D341Med (cell line): ENCODE measurements at regions not wholly inside any gene's neighbourhood (a gene's known extent, or its start where the extent isn't known, plus 50 kb on each side); places are given as distances from the start of the nearest gene placed in this dataset.
"Not testable (repeated sequence)": the region's sequence is repeated elsewhere in the genome, so short reads cannot be mapped to it uniquely, and the experiment has no call there.

Experiments used
- DNase-seq: peaks from one replicate; pipeline ENCODE4 v3.0.0; 2012; ENCODE audit warnings: low spot score

DNA sequence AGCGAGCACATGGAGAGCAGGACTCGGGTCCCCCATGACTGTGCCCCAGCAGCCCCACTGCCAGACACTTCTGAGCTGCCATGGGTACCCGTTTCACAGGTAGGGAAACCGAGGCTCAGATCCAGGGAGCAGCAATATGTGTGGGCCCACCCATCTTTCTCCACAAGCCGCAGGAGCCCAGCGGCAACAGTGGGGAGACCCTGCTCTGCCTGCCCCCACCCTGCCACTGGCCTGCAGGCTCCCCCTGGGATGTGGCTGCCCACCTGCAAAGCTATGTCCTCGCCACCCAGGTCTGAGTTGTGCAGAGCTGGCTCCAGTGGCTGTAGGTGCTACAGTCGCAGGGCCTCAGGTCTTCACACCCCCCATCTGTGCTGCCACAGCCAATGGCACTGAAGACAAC lies 50.6 kb upstream of the C1QTNF9B start:
- no peak for DNase-seq

- DNase-seq, result no peak
Observed at GRCh38 chr13:23949200-23949599, 51.9 kb upstream of the C1QTNF9B start.

DNA sequence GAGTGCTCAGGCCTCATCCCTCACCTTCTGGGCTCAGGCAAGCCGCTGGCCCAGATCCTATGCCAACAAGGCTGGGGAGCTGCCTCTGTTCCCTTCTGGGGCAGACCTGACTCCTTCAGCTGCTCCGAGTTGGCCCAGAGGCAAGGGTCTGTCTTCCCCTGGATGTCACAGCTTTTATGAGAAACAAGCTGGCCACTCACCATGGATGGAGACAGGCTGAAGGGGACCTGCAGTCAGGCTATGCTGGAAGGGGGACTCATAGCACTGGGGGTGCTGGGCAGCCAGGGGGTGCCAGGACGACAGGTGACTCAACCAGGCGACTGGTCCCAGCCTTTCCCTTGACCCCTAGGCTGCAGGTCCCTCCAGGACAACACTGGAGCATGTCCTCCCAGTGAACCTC lies 52.4 kb upstream of the C1QTNF9B start:
- no peak for DNase-seq

GRCh38 chr13:23950736-23951510 lies 53.6 kb upstream of the C1QTNF9B start:
- no peak for DNase-seq

DNA sequence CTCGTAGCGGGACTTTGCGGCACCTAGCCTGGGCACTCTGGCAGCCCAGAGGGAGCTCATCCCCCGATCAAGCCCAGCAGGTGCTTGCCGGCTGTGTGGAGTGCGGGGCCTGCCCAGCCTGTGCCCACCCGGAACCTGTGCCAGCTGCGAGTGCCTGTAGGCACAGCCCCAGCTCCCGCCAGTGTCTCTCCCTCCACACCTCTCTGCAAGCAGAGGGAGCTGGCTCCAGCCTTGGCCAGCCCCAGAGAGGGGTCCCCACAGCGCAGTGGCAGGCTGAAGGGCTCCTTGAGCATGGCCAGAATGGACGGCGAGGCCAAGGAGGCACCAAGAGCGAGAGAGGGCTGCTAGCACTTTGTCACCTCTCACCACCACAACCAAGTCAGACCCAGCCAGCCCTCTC lies 55.5 kb upstream of the C1QTNF9B start:
- DNase-seq, result no peak

GRCh38 chr13:23953860-23954512 lies 56.7 kb upstream of the C1QTNF9B start:
- no peak for DNase-seq

DNA sequence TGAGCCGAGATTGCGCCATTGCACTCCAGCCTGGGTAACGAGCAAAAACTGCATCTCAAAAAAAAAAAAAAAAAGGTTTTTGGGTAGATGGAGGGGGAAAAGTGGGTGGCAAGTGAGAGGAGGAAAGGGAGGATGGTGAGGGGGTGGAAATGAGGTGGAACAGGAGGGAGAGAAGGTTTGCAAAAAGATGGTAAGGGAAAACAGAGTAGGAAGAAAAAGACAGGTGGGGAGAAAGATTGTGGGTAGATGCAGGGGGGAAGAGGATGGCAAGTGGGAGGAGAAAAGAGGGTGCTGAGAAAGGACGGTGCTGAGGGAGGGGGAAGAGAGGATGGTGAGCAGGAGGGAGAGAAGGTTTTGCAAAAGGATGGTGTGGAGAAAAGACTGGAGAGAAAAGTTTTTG lies 57.8 kb upstream of the C1QTNF9B start:
- DNase-seq, result no peak

DNA sequence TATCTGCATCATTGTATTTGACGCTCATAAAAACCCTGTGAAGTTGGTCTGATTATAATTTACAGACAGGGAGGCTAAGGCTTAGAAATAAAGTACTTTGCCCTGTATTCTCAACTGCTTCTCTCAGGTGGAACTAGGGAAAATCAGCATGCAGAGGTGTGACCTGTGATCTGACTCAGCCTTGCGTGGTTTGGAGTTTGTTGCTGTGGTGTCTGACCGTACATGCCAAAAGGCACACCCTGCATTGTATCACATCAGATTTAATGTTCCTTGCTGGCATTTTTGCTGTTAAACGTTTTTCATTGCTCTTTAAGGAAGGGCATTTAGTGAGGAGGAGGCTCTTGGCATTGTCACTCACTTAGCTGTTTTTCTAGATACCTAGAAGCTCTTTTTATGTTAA lies 58.8 kb upstream of the C1QTNF9B start:
- no peak for DNase-seq

- peak; percentile 21 for DNase-seq
Observed at GRCh38 chr13:23957981-23958380, 60.7 kb upstream of the C1QTNF9B start.

- no peak for DNase-seq
Observed at GRCh38 chr13:23959231-23959862, 62.0 kb upstream of the C1QTNF9B start.

GRCh38 chr13:23960566-23961156 lies 63.4 kb upstream of the C1QTNF9B start:
- DNase-seq, result peak; percentile 37

DNA sequence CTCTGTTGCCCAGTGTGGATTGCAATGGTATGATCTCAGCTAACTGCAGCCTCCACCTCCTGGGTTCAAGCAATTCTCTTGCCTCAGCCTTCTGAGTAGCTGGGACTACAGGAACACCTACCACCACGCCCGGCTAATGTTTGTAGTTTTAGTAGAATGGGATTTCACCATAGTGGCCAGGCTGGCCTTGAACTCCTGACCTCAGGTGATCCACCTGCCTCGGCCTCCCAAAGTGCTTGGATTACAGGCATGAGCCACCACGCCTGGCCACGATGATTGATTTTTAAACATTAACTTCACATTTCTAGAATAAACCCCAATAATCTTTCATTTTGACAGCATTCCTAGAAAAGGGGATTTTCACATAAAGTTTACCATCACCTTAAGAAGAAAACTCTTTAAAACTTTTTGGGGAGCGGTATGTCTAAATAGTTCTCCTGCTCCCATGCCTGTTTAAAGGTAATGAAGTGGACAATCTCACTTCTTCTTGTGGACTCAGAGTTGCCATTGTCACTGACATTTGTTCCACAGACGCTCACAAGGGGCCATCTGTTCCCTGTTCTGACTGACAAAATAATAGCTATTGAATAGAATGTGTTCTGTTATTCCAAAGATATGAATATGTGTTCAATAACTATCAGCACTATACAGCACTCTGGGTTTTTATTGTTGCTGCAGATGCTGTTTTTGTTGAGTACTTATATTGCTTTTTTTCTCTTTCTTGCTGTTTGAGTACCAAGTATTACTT lies 66.1 kb upstream of the C1QTNF9B start:
- no peak for DNase-seq

DNA sequence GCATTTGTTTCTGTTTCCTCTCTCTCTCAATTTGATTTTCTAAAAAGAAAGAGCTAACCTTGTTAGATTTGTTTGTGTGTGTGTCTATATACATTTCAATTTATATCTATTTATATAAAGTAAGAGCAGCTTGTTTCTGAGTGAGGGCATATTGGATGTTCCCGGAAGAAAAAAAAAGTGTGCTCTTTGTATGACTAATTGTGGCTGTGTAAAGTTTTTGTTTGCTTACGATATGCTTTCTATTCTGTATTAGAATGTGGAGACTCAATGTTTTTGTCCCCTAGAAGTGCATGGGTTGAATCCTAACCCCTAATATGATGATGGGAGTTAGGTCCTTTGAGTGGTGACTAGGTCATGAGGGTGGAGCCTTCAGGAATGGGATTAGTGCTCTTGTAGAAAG lies 66.6 kb upstream of the C1QTNF9B start:
- no peak for DNase-seq

DNA sequence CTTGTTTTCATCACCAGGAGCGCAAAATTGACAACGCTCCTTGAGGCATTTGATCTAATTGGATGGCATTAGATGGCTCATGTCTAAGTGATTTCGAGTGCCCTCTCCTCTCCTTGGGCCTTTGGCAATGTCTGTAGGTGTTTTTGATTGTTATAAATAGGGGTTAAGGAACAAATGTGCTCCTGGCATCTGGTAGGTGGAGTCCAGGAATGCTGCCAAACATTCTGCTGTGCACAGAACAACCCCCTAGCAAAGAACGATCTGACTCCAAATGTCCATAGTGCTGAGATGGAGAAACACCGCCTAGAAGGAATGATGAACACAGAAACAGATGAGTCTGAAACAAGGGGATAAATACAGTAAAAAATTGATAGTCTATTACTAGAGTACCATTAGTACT lies 68.0 kb upstream of the C1QTNF9B start:
- no peak for DNase-seq

GRCh38 chr13:23966221-23966690 lies 69.0 kb upstream of the C1QTNF9B start:
- no peak for DNase-seq

DNA sequence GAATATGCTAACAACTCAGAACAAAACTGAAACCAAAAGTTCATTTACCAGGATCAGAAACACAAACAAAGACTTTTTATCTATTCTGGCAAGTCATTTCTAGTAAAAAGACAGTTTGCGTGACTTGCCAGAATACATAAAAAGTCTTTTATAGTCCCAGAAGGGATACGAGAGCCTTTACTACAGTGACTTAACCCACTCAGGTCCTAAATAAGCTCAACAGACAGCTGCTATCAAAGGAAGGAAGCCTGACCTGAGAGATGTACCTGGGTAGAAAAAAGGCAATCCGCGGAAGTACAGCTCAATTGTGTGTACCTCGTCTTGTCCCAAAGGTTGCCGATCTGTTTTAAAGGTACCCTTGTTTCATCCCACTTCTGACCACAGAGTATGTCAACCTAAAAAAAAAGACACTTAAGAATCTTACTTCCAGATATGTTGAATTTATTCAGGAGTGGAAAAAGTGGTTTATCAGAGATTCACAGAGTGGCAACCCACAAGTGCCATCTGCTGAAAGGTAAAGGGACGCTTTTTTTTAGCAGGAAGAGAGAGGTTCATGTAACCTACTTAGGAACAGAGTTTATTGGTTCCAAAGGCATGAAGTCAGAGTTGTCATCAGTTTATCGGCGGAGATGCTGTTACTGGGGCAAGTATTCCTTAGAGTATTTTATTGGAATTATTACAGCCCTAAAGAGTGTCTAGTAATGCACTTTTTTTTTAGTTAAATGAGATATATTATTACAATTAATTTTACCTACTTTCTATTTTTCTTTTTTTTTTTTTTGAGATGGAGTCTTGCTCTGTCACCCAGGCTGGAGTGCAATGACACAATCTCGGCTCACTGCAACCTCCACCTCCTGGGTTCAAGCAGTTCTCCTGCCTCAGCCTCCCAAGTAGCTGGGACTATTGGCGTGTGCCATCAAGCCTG lies 69.7 kb upstream of the C1QTNF9B start:
- DNase-seq, result no peak

DNA sequence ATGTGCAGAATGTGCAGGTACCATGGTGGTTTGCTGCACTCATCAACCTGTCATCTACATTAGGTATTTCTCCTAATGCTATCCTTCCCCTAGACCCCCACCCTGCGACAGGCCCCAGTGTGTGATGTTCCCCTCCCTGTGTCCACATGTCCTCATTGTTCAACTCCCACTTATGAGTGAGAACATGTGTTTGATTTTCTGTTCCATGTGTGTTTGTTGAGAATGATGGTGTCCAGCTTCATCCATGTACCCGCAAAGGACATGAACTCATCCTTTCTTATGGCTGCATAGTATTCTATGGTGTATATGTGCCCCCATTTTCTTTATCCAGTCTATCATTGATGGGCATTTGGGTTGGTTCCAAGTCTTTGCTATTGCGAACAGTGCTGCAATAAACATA lies 70.5 kb upstream of the C1QTNF9B start:
- not testable (repeated sequence) for DNase-seq

DNA sequence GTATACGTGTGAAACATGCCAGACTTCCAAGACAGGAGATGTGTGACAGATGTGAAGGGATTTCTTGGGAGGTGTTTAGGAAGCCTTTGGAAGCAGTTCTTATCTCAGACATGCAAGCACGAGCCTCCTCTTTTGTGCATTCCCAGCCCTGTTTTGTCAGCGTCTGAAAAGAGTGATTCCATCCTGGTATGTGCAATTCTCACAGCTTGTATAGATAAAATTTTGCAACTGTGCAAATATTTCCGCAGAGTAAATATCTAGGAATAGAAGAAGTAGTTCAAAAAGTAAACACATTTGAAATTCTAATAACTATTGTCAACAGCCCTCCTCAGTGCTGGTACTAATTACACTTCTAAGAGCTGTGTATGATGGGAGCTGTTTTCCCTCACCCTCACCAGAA lies 72.3 kb upstream of the C1QTNF9B start:
- no peak for DNase-seq

DNA sequence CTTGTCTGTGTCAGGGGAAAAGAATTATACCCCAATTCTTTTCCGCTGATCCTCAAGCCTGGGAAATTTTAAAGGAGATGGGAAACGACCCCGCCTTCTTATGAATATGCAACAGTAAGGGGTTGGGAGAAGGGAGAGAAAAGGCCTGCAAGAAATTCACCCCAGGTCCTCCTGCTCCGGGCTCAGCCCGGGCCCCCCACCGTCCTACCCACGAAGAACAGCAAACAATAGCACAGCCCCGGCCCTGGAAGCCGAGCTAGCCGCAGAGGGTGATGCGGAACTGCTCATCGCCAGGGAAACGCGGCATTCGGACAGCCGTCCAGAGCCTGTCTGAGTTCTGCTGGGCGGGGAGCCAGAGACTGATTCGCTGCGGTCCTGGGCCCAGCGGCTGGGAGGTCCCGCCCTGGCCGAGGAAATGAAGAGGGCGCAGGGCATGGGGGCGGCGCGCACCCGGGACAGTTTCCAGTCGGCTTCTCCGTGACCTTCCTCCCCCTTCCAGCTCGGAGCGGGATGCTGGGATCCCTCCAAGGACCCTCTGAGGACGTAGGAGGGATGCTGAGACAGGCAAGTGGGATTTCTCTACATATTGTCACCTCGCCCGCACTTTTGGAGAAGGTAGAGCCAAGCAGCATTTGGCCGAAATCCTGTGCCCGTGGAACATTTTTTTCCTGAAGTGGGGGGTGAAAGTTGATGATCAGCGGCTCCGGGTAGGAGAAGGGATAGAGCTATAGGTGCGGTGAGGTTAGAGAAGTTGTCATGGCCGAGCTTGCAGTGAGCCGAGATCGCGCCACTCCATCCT lies 82.3 kb upstream of the C1QTNF9B start:
- DNase-seq, result peak; percentile 56

- DNase-seq, result peak; percentile 77
Observed at GRCh38 chr13:23980160-23980551, 82.9 kb upstream of the C1QTNF9B start.
